Omental fat pad (tissue), 3 donors: ENCODE measurements at regions not wholly inside any gene's neighbourhood (a gene's known extent, or its start where the extent isn't known, plus 50 kb on each side); places are given as distances from the start of the nearest gene placed in this dataset.

ENCODE experiments used
- ATAC-seq: fragments of 150-250 bp; one replicate; pipeline ENCODE4 v1.9.1; 2016; ENCODE audit warnings: mild to moderate bottlenecking, moderate library complexity; ENCODE audit not compliant: low FRiP score
- DNase-seq: peaks from one replicate; pipeline ENCODE4 v3.0.0-alpha.2; 2019; ENCODE audit warnings: low spot score
- TF ChIP-seq, protein P1 (sequence below), 3 donors: fragments of 450-650 bp; IDR thresholded peaks; one replicate each; pipeline ENCODE4 v1.5.1; 2016 to 2017; ENCODE audit warnings: antibody characterized with exemption in 3 of 3, mild to moderate bottlenecking in 3 of 3, moderate library complexity in 2 of 3

DNA sequence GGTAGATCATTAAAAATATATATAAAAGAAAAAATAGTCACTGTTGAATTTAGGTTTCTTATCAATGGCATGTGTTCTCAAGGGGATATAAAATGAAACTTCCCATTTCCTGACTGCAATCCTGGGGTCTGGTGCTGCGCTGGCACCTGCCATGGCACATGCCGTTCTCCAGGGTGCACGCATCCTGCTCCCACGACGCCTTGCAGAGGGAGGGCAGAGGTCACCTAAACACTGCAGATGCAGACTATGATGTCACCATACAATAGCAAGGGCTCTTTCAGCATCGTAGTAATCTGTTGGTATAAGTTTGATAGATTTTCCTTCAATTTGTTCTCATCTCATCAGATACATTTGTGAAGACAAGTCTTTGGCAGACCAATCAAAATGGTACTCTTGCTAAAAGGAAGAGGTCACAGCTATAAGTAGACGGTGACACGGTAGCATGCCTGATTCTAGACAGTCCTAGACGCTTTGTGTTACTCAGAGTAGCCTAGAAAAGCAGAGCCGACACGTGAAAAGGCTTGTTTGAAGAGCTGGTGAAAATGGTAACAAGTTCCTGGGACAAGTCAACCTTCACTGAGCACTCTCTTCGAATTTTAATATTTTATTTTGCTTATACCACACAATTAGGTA lies 761.4 kb downstream of the DCDC2C start:
- DNase-seq (no peak), ATAC-seq (no peak)
- TF ChIP-seq, protein P1, sequence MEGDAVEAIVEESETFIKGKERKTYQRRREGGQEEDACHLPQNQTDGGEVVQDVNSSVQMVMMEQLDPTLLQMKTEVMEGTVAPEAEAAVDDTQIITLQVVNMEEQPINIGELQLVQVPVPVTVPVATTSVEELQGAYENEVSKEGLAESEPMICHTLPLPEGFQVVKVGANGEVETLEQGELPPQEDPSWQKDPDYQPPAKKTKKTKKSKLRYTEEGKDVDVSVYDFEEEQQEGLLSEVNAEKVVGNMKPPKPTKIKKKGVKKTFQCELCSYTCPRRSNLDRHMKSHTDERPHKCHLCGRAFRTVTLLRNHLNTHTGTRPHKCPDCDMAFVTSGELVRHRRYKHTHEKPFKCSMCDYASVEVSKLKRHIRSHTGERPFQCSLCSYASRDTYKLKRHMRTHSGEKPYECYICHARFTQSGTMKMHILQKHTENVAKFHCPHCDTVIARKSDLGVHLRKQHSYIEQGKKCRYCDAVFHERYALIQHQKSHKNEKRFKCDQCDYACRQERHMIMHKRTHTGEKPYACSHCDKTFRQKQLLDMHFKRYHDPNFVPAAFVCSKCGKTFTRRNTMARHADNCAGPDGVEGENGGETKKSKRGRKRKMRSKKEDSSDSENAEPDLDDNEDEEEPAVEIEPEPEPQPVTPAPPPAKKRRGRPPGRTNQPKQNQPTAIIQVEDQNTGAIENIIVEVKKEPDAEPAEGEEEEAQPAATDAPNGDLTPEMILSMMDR (IDR thresholded peaks at IDR 0.05) = no peak

DNA sequence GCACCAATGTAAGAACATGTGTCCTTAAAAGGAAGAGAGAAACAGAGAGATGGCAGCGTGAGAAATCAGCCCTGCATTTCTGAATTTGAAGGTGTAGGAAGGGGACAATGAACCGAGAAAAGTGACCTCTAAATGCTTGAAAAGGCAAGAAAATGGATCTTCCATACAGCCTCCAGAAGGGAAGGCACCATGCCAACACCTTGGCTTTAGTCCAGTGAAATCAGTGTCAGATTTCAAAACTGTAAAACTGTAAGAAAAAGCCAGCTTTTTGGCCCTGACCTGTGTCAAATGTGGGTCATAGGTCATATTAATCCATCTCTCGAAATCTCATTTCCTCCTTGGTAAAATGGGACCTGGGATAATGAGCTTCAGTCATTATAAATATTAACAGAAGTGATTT lies 762.3 kb downstream of the DCDC2C start:
- ATAC-seq (no peak), DNase-seq (no peak)
- TF ChIP-seq, protein P1 (IDR thresholded peaks at IDR 0.05) = no peak

DNA sequence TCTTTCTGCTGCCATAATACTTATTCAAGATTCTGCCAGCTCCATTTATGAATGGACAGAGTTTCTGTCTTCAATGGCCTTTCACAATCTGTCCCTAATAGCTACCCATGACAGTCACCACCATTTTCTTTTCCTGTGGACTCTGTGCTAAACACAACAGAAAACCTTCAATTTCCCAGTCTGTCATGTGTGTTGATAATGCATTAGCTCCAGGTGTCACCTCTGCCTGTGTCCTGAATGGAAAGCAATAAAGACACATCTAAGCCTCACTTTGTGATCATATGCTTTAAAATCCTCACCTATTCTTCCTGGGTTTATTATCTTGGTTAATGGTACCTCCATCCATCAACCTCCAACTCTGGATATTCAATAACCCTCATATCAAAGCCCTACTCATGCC lies 772.2 kb downstream of the DCDC2C start:
- DNase-seq (no peak), ATAC-seq (no peak)
- TF ChIP-seq, protein P1 (IDR thresholded peaks at IDR 0.05) = no peak

- TF ChIP-seq, protein P1 (IDR thresholded peaks at IDR 0.05) = no peak
- ATAC-seq = no peak
- no peak for DNase-seq
Observed at GRCh38 chr2:4483050-4483449, 779.7 kb downstream of the DCDC2C start.

GRCh38 chr2:4486971-4487370 lies 783.6 kb downstream of the DCDC2C start:
- no peak for ATAC-seq
- DNase-seq = no peak
- TF ChIP-seq, protein P1 (IDR thresholded peaks at IDR 0.05) = no peak

DNA sequence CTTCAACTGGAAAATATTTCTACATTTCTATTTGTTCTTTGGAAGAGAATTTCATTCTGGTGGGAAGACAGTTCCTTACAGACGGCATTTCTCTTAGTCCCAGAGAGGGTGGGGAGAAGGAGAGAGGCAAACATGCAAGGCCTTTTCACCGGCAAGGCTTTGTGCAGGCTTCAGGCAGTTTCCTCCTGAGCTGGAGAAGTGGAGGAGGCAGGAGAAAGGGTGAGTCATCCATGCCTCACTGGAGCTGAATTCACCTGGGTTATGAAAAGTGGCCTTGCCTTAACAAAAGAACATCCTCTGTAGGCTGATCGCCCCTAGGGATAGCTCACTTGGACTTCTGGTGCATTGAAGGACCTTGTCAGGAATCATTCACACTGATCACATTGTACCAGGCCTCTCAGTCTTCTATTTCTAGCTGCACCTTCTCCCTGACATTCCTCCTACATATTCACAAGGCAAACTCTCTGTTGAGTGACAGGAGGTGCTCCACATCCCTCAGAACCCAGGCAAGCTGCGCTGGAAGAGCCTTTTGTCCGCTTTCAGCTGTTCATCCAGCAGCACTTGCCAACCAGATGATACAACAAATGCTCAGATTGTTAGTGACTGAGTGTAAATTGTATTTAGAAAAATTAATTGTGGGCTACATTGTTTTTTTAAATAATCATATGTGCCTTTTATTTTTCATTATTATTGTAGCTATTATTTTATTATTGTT lies 796.1 kb downstream of the DCDC2C start:
- DNase-seq (no peak), ATAC-seq (no peak)
- TF ChIP-seq, protein P1 (IDR thresholded peaks at IDR 0.05) = no peak

GRCh38 chr2:4501525-4501924 lies 798.1 kb downstream of the DCDC2C start:
- TF ChIP-seq, protein P1 (IDR thresholded peaks at IDR 0.05) = no peak
- ATAC-seq (no peak), DNase-seq (no peak)
